HG03139 (cell line): ENCODE measurements at regions not wholly inside any gene's neighbourhood (a gene's known extent, or its start where the extent isn't known, plus 50 kb on each side); places are given as distances from the start of the nearest gene placed in this dataset.
"Not testable (repeated sequence)": the region's sequence is repeated elsewhere in the genome, so short reads cannot be mapped to it uniquely, and the experiment has no call there.

Experiments
- ATAC-seq: cut with Tn5 transposase; IDR thresholded peaks from one replicate; pipeline ENCODE4 v1.9.1; 2021; ENCODE audit not compliant: unreplicated experiment

- no peak for ATAC-seq
Observed at GRCh38 chr10:131556897-131557495, 245.5 kb upstream of the TCERG1L start.

GRCh38 chr10:131557956-131558355, 246.4 kb upstream of the TCERG1L start:
- not testable (repeated sequence) for ATAC-seq

- no peak for ATAC-seq
Observed at GRCh38 chr10:131559450-131559911, 248.0 kb upstream of the TCERG1L start.

- no peak for ATAC-seq
Observed at GRCh38 chr10:131560166-131560565, 248.6 kb upstream of the TCERG1L start.

GRCh38 chr10:131560706-131561355, 249.3 kb upstream of the TCERG1L start:
- ATAC-seq = no peak

- no peak for ATAC-seq
Observed at GRCh38 chr10:131561897-131562296, 250.4 kb upstream of the TCERG1L start.

GRCh38 chr10:131563411-131563810, 251.9 kb upstream of the TCERG1L start:
- ATAC-seq = no peak

GRCh38 chr10:131567279-131568162, 256.0 kb upstream of the TCERG1L start:
- no peak for ATAC-seq

- no peak for ATAC-seq
Observed at GRCh38 chr10:131568866-131569265, 257.3 kb upstream of the TCERG1L start.

GRCh38 chr10:131569851-131570715, 258.6 kb upstream of the TCERG1L start:
- no peak for ATAC-seq

- ATAC-seq = no peak
Observed at GRCh38 chr10:131570716-131571307, 259.3 kb upstream of the TCERG1L start.

GRCh38 chr10:131571346-131571745, 259.8 kb upstream of the TCERG1L start:
- ATAC-seq = no peak

- no peak for ATAC-seq
Observed at GRCh38 chr10:131571865-131572264, 260.3 kb upstream of the TCERG1L start.

GRCh38 chr10:131573256-131573655, 261.7 kb upstream of the TCERG1L start:
- no peak for ATAC-seq

- ATAC-seq = no peak
Observed at GRCh38 chr10:131573707-131574106, 262.2 kb upstream of the TCERG1L start.

GRCh38 chr10:131574363-131574706, 262.8 kb upstream of the TCERG1L start:
- ATAC-seq = no peak

- no peak for ATAC-seq
Observed at GRCh38 chr10:131574707-131575430, 263.3 kb upstream of the TCERG1L start.

GRCh38 chr10:131575877-131576276, 264.4 kb upstream of the TCERG1L start:
- ATAC-seq = no peak

- no peak for ATAC-seq
Observed at GRCh38 chr10:131576341-131577177, 265.0 kb upstream of the TCERG1L start.
